SK-N-SH treated with all-trans-retinoic acid at 6 μM for 48 hours (cell line): ENCODE measurements at regions not wholly inside any gene's neighbourhood (a gene's known extent, or its start where the extent isn't known, plus 50 kb on each side); places are given as distances from the start of the nearest gene placed in this dataset.
A peak's percentile ranks its signal among the peaks of the same experiment; 100 is the strongest.

Source experiments
- ATAC-seq: fragments of 200-7000 bp; cut with Tn5 transposase; 3 replicates; pipeline ENCODE4 v1.9.1; 2020; ENCODE audit warnings: mild to moderate bottlenecking, moderate library complexity
- ARNTL ChIP-seq: fragments of 450-650 bp; formaldehyde crosslinking; IDR thresholded peaks from 2 replicates; pipeline ENCODE4 v1.5.0; 2020; ENCODE audit warnings: low read depth, mild to moderate bottlenecking, moderate library complexity, borderline replicate concordance
- BACH2 ChIP-seq: fragments of 250-450 bp; sonication (Bioruptor Pico); IDR thresholded peaks from 2 replicates; pipeline ENCODE4 v1.9.0; 2021; ENCODE audit warnings: mild to moderate bottlenecking, borderline replicate concordance
- CREB5 ChIP-seq: fragments of 250-450 bp; sonication (Bioruptor Pico); IDR thresholded peaks from 2 replicates; pipeline ENCODE4 v1.5.1; 2020; ENCODE audit warnings: low read depth, mild to moderate bottlenecking, moderate library complexity
- CSDC2 ChIP-seq: fragments of 250-450 bp; sonication (Bioruptor Pico); IDR thresholded peaks from 2 replicates; pipeline ENCODE4 v1.5.0; 2020; ENCODE audit warnings: mild to moderate bottlenecking, moderate library complexity
- CSRNP3 ChIP-seq: fragments of 250-450 bp; sonication (Bioruptor Pico); IDR thresholded peaks from 2 replicates; pipeline ENCODE4 v1.5.1; 2021; ENCODE audit warnings: mild to moderate bottlenecking, moderate library complexity
- ESRRG ChIP-seq: fragments of 250-450 bp; sonication (Bioruptor Pico); IDR thresholded peaks from 2 replicates; pipeline ENCODE4 v1.6.1; 2021; ENCODE audit warnings: mild to moderate bottlenecking
- GLIS3 ChIP-seq: fragments of 250-450 bp; sonication (Bioruptor Pico); IDR thresholded peaks from 2 replicates; pipeline ENCODE4 v1.5.0; 2020; ENCODE audit warnings: mild to moderate bottlenecking, moderate library complexity
- ISL1 ChIP-seq: fragments of 250-450 bp; sonication (Bioruptor Pico); IDR thresholded peaks from 2 replicates; pipeline ENCODE4 v2.1.2; 2022; ENCODE audit warnings: mild to moderate bottlenecking, moderate library complexity
- OSR1 ChIP-seq: fragments of 250-450 bp; sonication (Bioruptor Pico); IDR thresholded peaks from 2 replicates; pipeline ENCODE4 v1.8.0; 2022; ENCODE audit warnings: moderate library complexity, mild to moderate bottlenecking, inconsistent platforms
- PATZ1 ChIP-seq: fragments of 250-450 bp; sonication (Bioruptor Pico); IDR thresholded peaks from 2 replicates; pipeline ENCODE4 v1.8.0; 2020; ENCODE audit warnings: mild to moderate bottlenecking, moderate library complexity, borderline replicate concordance
- PPARA ChIP-seq: fragments of 250-450 bp; sonication (Bioruptor Pico); IDR thresholded peaks from 2 replicates; pipeline ENCODE4 v1.5.0; 2020; ENCODE audit warnings: mild to moderate bottlenecking, borderline replicate concordance
- RARB ChIP-seq: fragments of 250-450 bp; sonication (Bioruptor Pico); IDR thresholded peaks from 2 replicates; pipeline ENCODE4 v1.8.0; 2021; ENCODE audit warnings: mild to moderate bottlenecking, moderate library complexity
- SNAI2 ChIP-seq: fragments of 250-450 bp; sonication (Bioruptor Pico); IDR thresholded peaks from 2 replicates; pipeline ENCODE4 v1.5.0; 2020; ENCODE audit warnings: mild to moderate bottlenecking, moderate library complexity
- TCF4 ChIP-seq: fragments of 250-450 bp; sonication (Bioruptor Pico); IDR thresholded peaks from 2 replicates; pipeline ENCODE4 v1.8.0; 2021; ENCODE audit warnings: mild to moderate bottlenecking, moderate library complexity, borderline replicate concordance
- TOX ChIP-seq: fragments of 250-450 bp; sonication (Bioruptor Pico); IDR thresholded peaks from 2 replicates; pipeline ENCODE4 v1.8.0; 2021; ENCODE audit warnings: mild to moderate bottlenecking, moderate library complexity, borderline replicate concordance
- TSHZ2 ChIP-seq: fragments of 250-450 bp; sonication (Bioruptor Pico); IDR thresholded peaks from 2 replicates; pipeline ENCODE4 v1.5.0; 2020; ENCODE audit warnings: mild to moderate bottlenecking, moderate library complexity
- ZC3H10 ChIP-seq: fragments of 250-450 bp; sonication (Bioruptor Pico); IDR thresholded peaks from 2 replicates; pipeline ENCODE4 v1.5.1; 2021; ENCODE audit warnings: mild to moderate bottlenecking, moderate library complexity
- ZFP3 ChIP-seq: fragments of 250-450 bp; sonication (Bioruptor Pico); IDR thresholded peaks from 2 replicates; pipeline ENCODE4 v1.5.0; 2020; ENCODE audit warnings: mild to moderate bottlenecking, moderate library complexity
- ZFP30 ChIP-seq: fragments of 450-650 bp; formaldehyde crosslinking; IDR thresholded peaks from 2 replicates; pipeline ENCODE4 v1.5.0; 2022; ENCODE audit warnings: mild to moderate bottlenecking, moderate library complexity
- ZNF565 ChIP-seq: fragments of 450-650 bp; formaldehyde crosslinking; conservative IDR thresholded peaks from 2 replicates; pipeline ENCODE4 v1.5.0; 2020; ENCODE audit warnings: low read depth, mild to moderate bottlenecking, moderate library complexity
- ZNF70 ChIP-seq: fragments of 450-650 bp; formaldehyde crosslinking; IDR thresholded peaks from 2 replicates; pipeline ENCODE4 v1.5.0; 2020; ENCODE audit warnings: mild to moderate bottlenecking, moderate library complexity
- ZNF8 ChIP-seq: fragments of 450-650 bp; formaldehyde crosslinking; IDR thresholded peaks from 2 replicates; pipeline ENCODE4 v1.5.0; 2020; ENCODE audit warnings: mild to moderate bottlenecking, moderate library complexity

GRCh38 chr3:23655749-23656148 lies 150.0 kb upstream of the UBE2E1 start:
- ATAC-seq: no peak
- TF ChIP-seq PATZ1 (no peak), ZNF8 (CRISPR knock-in tag) (peak; percentile 91)

GRCh38 chr3:23656199-23656598 lies 149.6 kb upstream of the UBE2E1 start:
- ATAC-seq: no peak
- TF ChIP-seq CSRNP3 (CRISPR knock-in tag) (no peak), OSR1 (no peak), BACH2 (no peak), RARB (CRISPR knock-in tag) (no peak), ZFP30 (CRISPR knock-in tag) (no peak), PATZ1 (no peak), ZNF70 (no peak), TOX (CRISPR knock-in tag) (no peak), SNAI2 (no peak), GLIS3 (CRISPR knock-in tag) (no peak), ESRRG (no peak), PPARA (CRISPR knock-in tag) (no peak), ARNTL (CRISPR knock-in tag) (no peak)

GRCh38 chr3:23656821-23657220 lies 148.9 kb upstream of the UBE2E1 start:
- ATAC-seq: no peak
- TF ChIP-seq GLIS3 (CRISPR knock-in tag) (no peak), ZC3H10 (CRISPR knock-in tag) (no peak), SNAI2 (no peak), CREB5 (CRISPR knock-in tag) (no peak), ZFP30 (CRISPR knock-in tag) (no peak), BACH2 (no peak), ZNF70 (no peak), TSHZ2 (CRISPR knock-in tag) (no peak), TOX (CRISPR knock-in tag) (no peak), TCF4 (CRISPR knock-in tag) (no peak), ZNF565 (CRISPR knock-in tag) (no peak)
- TF ChIP-seq, all 23 proteins: peak for 0

- TF ChIP-seq ZNF565 (CRISPR knock-in tag): no peak
- TF ChIP-seq PATZ1: no peak
- no peak for TF ChIP-seq BACH2
- no peak for TF ChIP-seq ZNF70
- no peak for TF ChIP-seq ESRRG
- TF ChIP-seq CSDC2 (CRISPR knock-in tag): no peak
- no peak for TF ChIP-seq ZFP30 (CRISPR knock-in tag)
- no peak for TF ChIP-seq GLIS3 (CRISPR knock-in tag)
- no peak for TF ChIP-seq ZC3H10 (CRISPR knock-in tag)
- TF ChIP-seq RARB (CRISPR knock-in tag): no peak
- TF ChIP-seq TOX (CRISPR knock-in tag): no peak
- TF ChIP-seq ARNTL (CRISPR knock-in tag): no peak
- no peak for TF ChIP-seq ISL1 (CRISPR knock-in tag)
- no peak for TF ChIP-seq CSRNP3 (CRISPR knock-in tag)
- no peak for TF ChIP-seq ZFP3 (CRISPR knock-in tag)
- no peak for ATAC-seq
Observed at GRCh38 chr3:23657647-23658046, 148.1 kb upstream of the UBE2E1 start.
